Activated naive CD8-positive, alpha-beta T cell treated with anti-CD3 and anti-CD28 coated beads, Interleukin-2, amount 50 U/mL, for 24 hours (primary cell): ENCODE measurements at regions not wholly inside any gene's neighbourhood (a gene's known extent, or its start where the extent isn't known, plus 50 kb on each side); places are given as distances from the start of the nearest gene placed in this dataset.

ENCODE experiments used
- ATAC-seq: fragments of 150-1000 bp; cut with Tn5 transposase; one replicate; pipeline ENCODE4 v1.10.0; 2021
- DNase-seq: peaks from one replicate; pipeline ENCODE4 v3.0.0; 2021
- H3K27ac Mint-ChIP-seq: one replicate; pipeline ENCODE4 v1.8.0; 2021; ENCODE audit warnings: mild to moderate bottlenecking, mixed read lengths
- H3K27me3 Mint-ChIP-seq: one replicate; pipeline ENCODE4 v1.8.0; 2021; ENCODE audit warnings: mixed read lengths
- H3K36me3 Mint-ChIP-seq: one replicate; pipeline ENCODE4 v1.8.0; 2021; ENCODE audit warnings: low read depth, mixed read lengths
- H3K4me1 Mint-ChIP-seq: one replicate; pipeline ENCODE4 v1.8.0; 2021; ENCODE audit warnings: mixed read lengths
- H3K4me3 Mint-ChIP-seq: one replicate; pipeline ENCODE4 v1.8.0; 2021; ENCODE audit warnings: mild to moderate bottlenecking, moderate library complexity, mixed read lengths
- H3K9me3 Mint-ChIP-seq: one replicate; pipeline ENCODE4 v1.8.0; 2021; ENCODE audit warnings: mixed read lengths

DNA sequence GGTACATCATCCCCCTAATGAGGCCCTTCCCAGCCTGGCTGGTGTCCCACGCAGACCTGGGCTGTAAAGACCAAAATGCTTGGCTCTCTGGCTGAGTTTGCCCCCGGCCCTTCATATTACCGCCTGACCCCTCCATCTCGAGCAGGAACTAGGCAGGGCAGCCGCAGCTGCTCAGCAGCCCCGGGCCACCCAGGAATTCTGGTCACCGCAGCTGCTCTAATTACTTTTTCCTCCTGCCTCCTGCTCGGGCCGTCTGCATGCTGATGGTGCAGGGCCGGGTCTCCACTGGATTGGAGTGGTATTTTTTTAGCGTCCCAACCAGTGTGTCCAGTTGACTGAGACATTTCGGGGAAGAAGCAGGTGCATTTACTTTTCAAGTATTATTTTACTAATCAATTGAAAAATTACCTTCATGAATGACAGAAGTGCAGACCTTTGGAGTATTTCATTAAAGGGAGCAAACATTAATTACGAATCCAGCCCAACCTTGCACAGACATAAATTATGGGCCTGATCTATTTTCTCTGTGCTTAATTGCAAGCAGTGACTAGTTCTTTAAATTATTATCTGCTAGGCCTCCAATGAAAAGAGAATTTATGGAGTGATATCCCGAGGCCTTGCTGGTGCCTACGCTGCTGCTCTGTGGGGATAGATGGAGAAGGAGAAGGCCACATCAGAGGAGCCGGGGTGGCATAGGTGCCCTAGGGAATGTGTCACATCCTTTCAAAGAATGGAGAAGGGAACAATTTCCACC is 176.2 kb downstream of the CYLD start:
- Mint-ChIP-seq H3K36me3 (no peaks in the 10 kb centered on the region), H3K4me1 (no peaks in the 10 kb centered on the region), H3K27ac (no peak overlapping the region), H3K27me3 (peaks cover 7% of the 10 kb centered on the region), H3K9me3 (no peaks in the 10 kb centered on the region), H3K4me3 (no peak overlapping the region)
- no peak for DNase-seq
- ATAC-seq: no peak

DNA sequence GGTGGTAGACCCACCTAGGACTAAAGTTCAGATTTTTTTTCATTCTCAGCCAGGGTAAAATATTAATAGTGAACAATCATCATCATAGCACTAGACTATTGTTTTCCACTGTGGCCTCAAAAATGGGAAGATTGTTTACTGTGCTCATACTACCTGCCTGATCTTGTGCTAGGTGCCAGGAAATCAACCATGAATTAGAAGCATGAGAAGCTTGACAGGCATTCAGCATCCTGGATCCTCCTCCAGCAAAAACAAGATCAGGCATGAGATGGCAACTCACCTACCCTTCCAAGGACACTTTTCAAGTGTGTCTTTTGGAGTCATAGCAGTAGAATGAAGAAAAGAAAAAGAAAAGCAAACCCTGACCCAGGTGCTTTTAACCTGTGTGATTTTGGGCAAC is 174.2 kb downstream of the CYLD start:
- peaks cover 13% of the 10 kb centered on the region for H3K27me3 Mint-ChIP-seq
- H3K36me3 Mint-ChIP-seq: no peaks in the 10 kb centered on the region
- H3K27ac Mint-ChIP-seq: no peak overlapping the region
- H3K4me1 Mint-ChIP-seq: no peaks in the 10 kb centered on the region
- no peak for ATAC-seq
- H3K4me3 Mint-ChIP-seq: no peak overlapping the region
- no peak for DNase-seq
- H3K9me3 Mint-ChIP-seq: no peaks in the 10 kb centered on the region

DNA sequence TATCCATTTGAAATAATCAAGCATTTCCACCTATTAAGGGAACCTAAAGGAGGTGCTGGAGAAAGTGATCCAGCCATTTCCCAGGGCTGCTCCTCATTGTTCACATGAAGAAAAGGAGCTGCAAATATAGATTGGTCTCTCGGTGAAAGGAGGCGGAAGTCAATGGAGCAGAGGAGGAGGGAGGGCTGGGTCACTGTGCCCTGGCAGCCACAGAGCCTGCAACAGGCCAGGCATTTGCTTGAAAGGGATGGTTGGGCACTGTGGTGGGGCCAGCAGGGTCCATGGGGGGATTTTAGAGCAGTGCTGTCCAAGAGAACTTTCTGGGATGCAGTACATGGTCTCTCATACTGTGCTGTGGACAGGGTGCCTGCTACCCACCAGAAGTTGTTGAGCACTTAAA is 173.2 kb downstream of the CYLD start:
- peaks cover 14% of the 10 kb centered on the region for H3K27me3 Mint-ChIP-seq
- H3K4me3 Mint-ChIP-seq: no peak overlapping the region
- H3K9me3 Mint-ChIP-seq: no peaks in the 10 kb centered on the region
- DNase-seq (no peak), ATAC-seq (no peak)
- H3K4me1 Mint-ChIP-seq: no peaks in the 10 kb centered on the region
- H3K27ac Mint-ChIP-seq: no peak overlapping the region
- H3K36me3 Mint-ChIP-seq: no peaks in the 10 kb centered on the region

DNA sequence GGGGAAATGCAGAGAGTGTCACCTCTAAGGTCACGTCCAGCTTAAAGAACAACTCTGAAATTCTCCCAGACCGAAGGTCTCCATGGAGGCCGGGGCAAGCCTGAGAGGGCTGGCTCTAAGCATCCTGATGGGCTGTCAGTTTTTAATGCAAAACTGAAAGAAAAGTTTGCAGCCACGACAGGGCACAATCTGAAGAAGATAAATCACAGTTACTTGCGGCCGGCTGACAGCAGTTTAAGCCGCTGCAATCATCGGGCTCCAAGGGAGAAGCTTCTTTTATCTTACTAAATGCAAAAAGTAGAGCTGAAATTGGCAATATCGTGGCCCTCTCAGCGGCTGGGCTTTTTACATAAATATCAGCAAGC is 168.8 kb downstream of the CYLD start:
- H3K27ac Mint-ChIP-seq: no peak overlapping the region
- no peaks in the 10 kb centered on the region for H3K9me3 Mint-ChIP-seq
- DNase-seq (no peak), ATAC-seq (no peak)
- H3K4me1 Mint-ChIP-seq: no peaks in the 10 kb centered on the region
- H3K27me3 Mint-ChIP-seq: peaks cover 18% of the 10 kb centered on the region
- H3K36me3 Mint-ChIP-seq: no peaks in the 10 kb centered on the region
- H3K4me3 Mint-ChIP-seq: no peak overlapping the region

DNA sequence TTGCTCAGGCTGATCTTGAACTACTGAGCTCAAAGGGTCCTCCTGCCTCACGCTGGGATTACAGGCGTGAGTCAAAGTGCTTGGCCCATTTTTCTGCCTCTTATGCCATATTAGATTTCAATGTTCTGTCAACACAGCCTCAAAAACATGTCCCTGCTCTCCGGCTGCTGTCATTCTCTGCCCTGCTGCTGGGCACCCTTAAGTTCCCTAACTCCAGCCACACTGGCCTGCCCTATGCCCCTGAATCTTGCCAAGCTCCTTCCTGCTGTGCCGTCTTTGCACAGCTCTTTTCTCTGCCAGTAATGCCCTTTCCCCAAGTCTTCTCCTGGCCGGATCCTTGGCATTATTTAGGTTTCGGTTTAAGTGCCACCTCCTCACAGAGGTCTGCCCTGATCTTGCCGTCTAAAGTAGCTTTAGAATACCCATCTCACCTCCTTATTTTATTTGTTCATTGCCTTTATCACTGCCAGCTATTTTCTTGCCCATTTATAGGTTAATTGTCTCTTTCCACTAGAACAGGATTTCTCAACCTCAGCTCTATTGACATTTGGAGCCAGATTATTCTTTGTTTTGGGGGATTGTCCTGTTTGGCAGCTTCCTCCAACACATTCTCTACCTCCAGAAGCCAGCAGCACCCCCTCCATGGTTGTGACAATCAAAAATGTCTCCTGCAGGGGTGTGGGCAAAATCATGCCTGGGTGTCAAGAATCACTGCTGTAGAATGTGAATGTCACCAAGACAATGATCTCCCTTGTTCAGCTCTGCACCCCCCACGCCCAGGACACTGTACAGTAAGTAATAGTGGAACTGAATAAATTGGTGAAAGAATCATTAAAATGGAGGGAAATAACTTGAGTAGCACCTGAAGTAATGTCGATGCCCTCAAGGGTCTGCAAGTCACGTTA is 168.2 kb downstream of the CYLD start:
- no peak for ATAC-seq
- Mint-ChIP-seq H3K27me3 (peaks cover 18% of the 10 kb centered on the region), H3K27ac (no peak overlapping the region), H3K36me3 (no peaks in the 10 kb centered on the region), H3K9me3 (no peaks in the 10 kb centered on the region), H3K4me1 (no peaks in the 10 kb centered on the region), H3K4me3 (no peak overlapping the region)
- no peak for DNase-seq

DNA sequence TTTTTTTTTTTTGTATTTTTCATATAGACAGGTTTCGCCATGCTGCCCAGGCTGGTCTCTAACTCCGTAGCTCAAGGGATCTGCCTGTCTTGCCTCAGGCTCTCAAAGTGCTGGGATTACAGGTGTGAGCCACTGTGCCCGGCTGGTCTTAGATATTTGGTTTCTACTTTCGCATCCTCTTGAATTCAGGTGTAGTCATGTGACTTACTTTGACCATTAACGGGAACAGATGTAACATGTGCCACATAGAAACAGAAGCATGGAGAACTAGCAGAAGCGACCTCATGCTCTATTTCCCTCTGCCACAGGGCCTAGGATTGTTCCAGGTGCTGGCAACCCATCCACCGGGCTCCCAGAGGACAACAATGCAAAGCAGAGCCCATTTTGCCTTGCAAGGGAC is 166.6 kb downstream of the CYLD start:
- Mint-ChIP-seq H3K36me3 (no peaks in the 10 kb centered on the region), H3K4me3 (no peak overlapping the region), H3K9me3 (no peaks in the 10 kb centered on the region), H3K27me3 (peaks cover 15% of the 10 kb centered on the region), H3K27ac (no peak overlapping the region), H3K4me1 (no peaks in the 10 kb centered on the region)
- no peak for DNase-seq
- ATAC-seq: no peak

DNA sequence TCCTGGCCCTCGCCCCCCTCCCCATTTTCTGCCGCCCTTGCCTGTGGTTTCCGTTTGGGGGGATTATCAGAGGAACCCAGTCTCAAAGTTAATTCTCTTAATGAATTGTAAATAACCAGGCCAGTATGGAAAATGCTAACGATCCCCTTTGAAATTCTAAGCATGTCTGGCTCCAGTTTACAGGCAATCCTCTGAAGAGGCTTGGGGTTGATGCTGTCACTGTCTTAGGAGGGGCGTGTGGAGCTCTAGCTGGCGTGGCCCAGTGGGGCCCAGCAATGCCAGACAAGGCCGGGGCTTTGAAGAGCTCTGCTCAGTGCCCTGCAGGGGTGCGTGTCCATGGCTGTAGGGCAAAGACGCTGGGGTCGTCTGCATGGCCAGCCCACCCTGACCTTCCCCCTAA is 164.6 kb downstream of the CYLD start:
- H3K27me3 Mint-ChIP-seq: peaks cover 5% of the 10 kb centered on the region
- H3K4me3 Mint-ChIP-seq: no peak overlapping the region
- H3K4me1 Mint-ChIP-seq: no peaks in the 10 kb centered on the region
- DNase-seq (no peak), ATAC-seq (no peak)
- H3K36me3 Mint-ChIP-seq: no peaks in the 10 kb centered on the region
- no peak overlapping the region for H3K27ac Mint-ChIP-seq
- no peaks in the 10 kb centered on the region for H3K9me3 Mint-ChIP-seq

DNA sequence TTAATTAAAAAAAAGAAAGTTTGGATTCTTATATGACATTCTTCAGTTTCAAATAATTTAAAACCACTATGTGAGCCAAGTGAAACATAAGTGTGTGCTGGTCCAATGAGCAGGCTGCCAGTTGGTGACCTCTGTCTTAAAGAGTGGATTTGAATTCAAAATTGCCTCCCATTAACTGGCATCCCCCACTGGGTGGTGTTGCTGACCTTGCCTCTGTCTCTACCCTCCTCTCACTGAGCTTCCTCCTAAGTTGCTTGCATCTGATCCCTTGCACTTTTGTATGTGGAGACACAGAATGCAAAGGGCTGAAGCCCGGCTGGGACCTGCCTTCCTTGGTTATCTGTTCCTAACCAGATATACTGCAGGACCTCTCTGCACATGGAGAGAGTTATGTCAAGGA is 160.6 kb downstream of the CYLD start:
- Mint-ChIP-seq H3K27me3 (no peaks in the 10 kb centered on the region), H3K4me1 (no peaks in the 10 kb centered on the region), H3K4me3 (no peak overlapping the region), H3K9me3 (peaks cover 4% of the 10 kb centered on the region), H3K27ac (no peak overlapping the region), H3K36me3 (no peaks in the 10 kb centered on the region)
- DNase-seq (no peak), ATAC-seq (no peak)

DNA sequence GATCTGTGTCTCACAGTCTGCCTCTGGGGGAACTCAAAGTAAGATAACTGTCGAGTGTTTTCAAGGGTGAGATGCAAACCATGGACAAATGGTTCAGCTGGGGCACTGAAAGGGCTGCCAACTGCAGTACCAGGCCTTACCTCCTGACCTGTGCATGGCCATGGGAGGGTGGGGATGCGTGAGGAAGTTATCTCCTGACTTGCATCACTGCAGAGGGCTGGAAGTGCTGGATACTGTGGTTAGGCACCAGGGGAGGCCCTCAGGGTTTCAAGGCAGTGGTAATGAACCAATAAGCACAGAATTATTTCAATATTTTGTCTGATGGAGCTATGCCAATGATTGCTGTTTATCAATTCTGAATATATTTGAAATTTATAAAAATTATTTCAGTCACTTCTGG is 159.2 kb downstream of the CYLD start:
- ATAC-seq (no peak), DNase-seq (no peak)
- no peak overlapping the region for H3K4me3 Mint-ChIP-seq

DNA sequence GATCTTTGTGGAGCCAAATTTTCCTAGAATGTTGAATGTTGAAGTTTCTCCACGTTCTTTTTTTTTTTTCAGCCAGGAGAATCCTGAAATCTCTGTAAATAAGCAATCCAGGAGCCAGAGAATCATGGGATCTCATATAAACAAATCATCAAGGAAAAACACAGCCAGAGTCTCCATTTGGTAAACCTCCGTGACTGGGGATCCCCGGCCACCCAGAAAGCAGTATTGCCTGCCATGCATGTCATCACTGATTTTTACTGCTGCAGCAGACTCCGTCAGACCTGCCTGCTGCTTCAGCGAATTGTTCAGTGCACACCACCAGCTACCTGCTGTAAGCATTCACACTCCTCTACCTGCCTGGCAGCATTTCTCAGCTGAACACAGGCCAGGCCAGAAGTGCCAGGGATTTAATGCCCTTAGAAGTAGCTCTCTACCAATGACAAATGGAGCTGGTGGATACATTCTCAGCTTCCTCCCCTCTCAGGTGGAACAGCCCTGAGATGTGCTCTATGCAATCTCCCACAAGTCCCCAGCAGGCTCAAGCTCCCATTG is 158.6 kb downstream of the CYLD start:
- Mint-ChIP-seq H3K4me1 (no peaks in the 10 kb centered on the region), H3K36me3 (no peaks in the 10 kb centered on the region), H3K27ac (no peak overlapping the region), H3K27me3 (peaks cover 3% of the 10 kb centered on the region), H3K4me3 (no peak overlapping the region), H3K9me3 (peaks cover 18% of the 10 kb centered on the region)
- DNase-seq: no peak
- ATAC-seq: no peak

More for the DNA sequence above, 159.2 kb downstream of the CYLD start:
- Mint-ChIP-seq H3K27ac (no peak overlapping the region), H3K9me3 (peaks cover 13% of the 10 kb centered on the region), H3K36me3 (no peaks in the 10 kb centered on the region), H3K4me1 (no peaks in the 10 kb centered on the region), H3K27me3 (peaks cover 3% of the 10 kb centered on the region)

DNA sequence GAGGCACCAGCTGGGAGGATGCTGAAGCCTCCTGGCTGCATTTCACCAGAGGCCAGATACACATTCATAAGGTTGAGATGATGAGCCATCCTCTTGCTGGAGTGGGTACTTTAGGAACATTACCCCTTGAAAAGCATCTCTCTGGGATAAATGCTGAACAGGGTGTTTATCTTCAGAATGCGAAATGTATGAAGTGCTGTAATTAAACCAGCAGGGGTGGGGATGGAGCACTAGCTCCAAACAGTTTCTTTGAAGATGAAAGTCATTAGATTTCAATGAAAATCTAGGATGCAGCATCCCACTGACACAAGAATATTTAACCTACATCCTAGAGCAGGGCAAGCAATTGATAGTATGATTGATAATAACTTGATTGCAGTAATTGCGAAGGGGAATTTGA is 158.1 kb downstream of the CYLD start:
- ATAC-seq: no peak
- H3K4me1 Mint-ChIP-seq: no peaks in the 10 kb centered on the region

DNA sequence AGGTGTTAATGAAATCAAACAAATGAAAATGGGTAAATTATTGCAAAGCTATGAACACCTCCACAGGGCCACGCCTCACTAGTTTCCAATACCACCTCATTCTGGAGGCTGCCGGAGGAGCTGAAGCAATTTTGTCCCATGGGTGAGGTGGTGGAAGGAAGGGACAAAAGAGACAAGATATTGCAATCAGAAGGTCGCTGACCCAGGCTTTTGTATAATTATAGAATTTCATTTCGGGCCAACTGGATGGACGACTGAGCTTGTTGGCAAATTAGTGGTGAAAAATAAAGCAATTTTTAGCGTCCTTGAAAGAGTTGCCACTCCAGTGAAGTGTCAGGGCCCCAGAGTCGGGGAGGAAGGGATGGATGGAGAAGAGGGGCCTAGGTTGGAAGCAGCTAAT is 147.9 kb downstream of the CYLD start:
- DNase-seq: no peak
- Mint-ChIP-seq H3K4me3 (no peak overlapping the region), H3K27me3 (peaks cover 13% of the 10 kb centered on the region), H3K27ac (no peak overlapping the region), H3K4me1 (no peaks in the 10 kb centered on the region), H3K9me3 (no peaks in the 10 kb centered on the region), H3K36me3 (no peaks in the 10 kb centered on the region)
- ATAC-seq: no peak

More for the DNA sequence above, 158.1 kb downstream of the CYLD start:
- Mint-ChIP-seq H3K27me3 (peaks cover 3% of the 10 kb centered on the region), H3K27ac (no peak overlapping the region), H3K4me3 (no peak overlapping the region), H3K9me3 (peaks cover 18% of the 10 kb centered on the region), H3K36me3 (no peaks in the 10 kb centered on the region)
- no peak for DNase-seq

DNA sequence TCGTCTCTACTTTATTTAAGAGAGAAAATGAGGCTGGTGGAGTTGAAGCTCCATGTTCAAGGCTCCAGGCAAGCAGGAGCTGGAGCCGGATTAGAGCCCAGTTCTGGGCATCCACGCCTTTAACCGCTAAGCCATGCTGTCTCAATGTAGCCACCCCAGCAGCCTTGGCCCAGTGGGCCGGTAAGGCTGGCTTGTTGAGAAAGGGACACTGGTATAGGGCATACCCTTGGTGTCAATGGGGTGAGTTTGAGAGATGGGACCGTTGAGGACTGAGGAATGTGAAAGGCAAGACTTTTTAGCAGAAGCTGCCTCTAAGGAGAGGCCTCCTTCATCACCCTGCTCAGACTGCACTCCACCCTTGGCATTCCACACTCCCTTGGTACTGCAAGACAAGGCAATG is 147.4 kb downstream of the CYLD start:
- Mint-ChIP-seq H3K4me3 (no peak overlapping the region), H3K4me1 (no peaks in the 10 kb centered on the region), H3K27me3 (peaks cover 13% of the 10 kb centered on the region), H3K27ac (no peak overlapping the region), H3K9me3 (no peaks in the 10 kb centered on the region), H3K36me3 (no peaks in the 10 kb centered on the region)
- DNase-seq: no peak
- no peak for ATAC-seq

DNA sequence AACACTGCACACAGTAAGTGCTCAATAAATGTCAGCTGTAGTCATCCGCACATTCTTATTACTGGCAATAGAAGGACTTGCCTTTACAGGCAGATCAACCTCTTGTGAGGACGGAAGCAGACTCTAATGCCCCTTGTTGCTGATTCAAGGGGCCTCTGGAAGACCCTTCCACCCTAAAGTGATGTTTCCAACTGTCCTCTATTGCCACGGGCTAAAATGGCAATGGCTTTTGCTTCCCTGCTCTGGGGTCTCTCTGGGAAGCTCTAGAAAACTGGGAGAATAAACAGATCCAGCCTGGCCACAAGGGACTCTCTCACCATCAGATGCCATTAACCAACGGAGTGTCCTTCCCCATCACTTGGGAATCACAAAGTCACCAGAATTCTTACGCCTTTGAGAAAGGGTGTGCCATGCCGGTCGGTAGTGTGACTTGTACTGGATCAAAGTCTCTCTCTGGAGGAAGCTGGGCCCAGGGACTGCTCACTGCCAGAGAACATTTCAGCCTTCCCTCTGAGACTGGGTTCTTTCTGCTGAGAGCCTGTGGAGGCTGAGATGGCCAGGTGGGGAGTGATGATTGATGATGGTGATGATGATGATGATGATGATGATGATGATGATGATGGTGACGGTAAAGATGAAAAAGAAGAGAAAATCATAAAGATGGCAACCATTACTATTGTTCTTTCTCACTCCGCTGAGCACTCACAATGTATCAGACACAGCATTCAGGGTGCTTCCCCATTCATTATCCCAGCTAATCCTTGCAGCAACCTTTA is 146.8 kb downstream of the CYLD start:
- ATAC-seq: no peak
- no peak overlapping the region for H3K4me3 Mint-ChIP-seq
- H3K4me1 Mint-ChIP-seq: no peaks in the 10 kb centered on the region
- H3K9me3 Mint-ChIP-seq: no peaks in the 10 kb centered on the region
- no peak overlapping the region for H3K27ac Mint-ChIP-seq
- DNase-seq: no peak
- no peaks in the 10 kb centered on the region for H3K36me3 Mint-ChIP-seq
- peaks cover 16% of the 10 kb centered on the region for H3K27me3 Mint-ChIP-seq
